Stimulated activated CD4-positive, alpha-beta T cell treated with anti-CD3 and anti-CD28 coated beads, Interleukin-15, amount 100 ng/mL, for 48 hours (primary cell): ENCODE measurements at regions not wholly inside any gene's neighbourhood (a gene's known extent, or its start where the extent isn't known, plus 50 kb on each side); places are given as distances from the start of the nearest gene placed in this dataset.
"Not testable (repeated sequence)": the region's sequence is repeated elsewhere in the genome, so short reads cannot be mapped to it uniquely, and the experiment has no call there.

Experiments used
- DNase-seq, 2 donors: peaks; one replicate each; pipeline ENCODE4 v3.0.0-alpha.2; 2020; ENCODE audit warnings: low read depth in 2 of 2

DNA sequence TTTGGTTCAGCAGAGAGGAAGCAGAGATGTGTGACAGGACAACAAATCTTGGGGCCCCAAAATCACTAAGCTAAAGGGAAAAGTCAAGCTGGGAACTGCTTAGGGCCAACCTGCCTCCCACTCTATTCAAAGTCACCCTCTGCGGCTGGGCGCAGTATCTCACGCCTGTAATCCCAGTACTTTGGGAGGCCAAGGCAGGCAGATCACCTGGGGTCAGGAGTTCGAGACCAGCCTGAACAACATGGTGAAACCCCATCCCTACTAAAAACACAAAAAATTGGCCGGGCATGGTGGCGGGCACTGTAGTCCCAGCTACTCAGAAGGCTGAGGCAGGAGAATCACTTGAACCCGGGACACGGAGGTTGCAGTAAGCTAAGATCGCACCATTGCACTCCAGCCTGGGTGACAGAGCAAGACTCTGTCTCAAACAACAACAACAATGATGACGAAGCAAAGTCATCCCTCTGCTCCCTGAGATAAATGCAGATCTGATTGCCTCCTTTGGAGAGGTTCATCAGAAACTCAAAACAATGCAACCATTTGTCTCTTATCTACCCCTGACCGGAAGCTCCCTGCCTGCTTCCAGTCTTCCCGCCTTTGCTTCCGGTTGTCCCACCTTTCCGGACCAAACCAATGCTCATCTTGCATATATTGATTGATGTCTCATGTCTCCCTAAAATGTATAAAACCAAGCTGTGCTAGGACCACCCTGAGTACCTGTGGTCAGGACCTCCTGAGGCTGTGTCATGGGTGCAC, 136.4 kb upstream of the AFDN start:
- DNase-seq: not testable (repeated sequence)

DNA sequence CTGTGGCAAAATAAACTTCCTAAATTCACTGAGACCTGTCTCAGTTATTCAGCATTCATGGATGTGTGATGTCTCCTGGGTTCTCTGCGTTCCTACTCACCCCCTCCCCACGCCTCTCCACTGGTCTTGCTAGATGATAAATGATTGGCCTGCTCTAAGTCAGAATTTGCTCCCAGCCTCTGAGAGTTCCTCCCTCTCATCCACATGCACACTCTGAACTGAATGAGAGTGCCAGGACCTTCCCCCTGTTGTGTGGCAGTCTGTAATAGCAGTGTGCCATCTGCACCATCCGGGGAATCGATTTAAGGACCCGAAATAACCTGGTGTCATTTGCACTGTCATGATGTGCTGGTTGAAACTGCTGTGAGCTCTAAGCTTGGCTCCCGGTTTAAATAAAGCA, 135.8 kb upstream of the AFDN start:
- no peak for DNase-seq

DNA sequence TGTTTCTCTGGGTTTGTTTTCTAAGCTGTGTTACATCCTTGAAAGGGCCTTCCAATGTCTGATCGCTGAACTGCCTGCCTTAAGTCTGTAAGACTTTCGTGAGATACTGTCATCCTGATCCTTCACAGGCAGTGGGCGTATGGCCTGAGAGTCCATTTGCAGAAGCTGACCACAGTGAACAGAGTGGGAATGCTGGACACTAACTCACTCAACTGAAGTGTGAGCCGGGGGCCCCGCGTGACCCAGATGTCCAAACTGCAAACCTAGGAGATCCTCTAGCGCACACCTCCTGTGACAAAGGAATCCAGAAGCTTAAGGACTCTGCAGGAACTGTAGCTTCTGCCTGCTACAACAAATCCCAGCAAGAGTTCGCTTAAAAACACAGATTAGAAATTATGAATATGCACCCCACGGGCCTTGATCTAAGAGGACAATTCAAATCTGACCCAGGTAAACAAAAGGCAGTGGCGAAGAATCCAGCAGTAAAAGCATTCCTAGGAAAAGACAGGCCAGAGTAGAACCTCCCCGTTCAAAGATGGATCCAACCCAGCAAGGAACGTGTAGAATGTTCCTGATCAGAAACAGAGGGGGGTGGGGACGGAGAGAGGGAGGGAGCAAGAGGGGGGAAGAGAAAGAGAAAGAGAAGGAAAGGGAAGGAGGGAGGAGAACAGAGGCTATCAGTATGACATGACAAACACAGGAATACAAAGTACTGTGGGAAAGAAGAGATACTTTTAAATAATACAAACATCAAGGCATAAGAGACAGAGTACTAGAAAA, 135.0 kb upstream of the AFDN start:
- no peak for DNase-seq

DNA sequence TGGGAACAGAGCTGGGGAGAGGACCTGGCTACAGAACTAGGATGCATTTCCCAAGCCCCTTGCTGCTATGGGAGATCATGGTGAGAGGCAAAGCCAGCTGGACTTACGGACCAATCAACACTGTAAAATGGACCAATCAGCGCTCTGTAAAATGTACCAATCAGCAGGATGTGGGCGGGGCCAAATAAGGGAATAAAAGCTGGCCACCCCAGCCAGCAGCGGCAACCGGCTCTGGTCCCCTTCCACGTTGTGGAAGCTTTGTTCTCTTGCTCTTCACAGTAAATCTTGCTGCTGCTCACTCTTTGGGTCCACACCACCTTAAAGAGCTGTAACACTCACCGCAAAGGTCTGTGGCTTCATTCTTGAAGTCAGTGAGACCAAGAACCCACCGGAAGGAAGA, 133.2 kb upstream of the AFDN start:
- DNase-seq: not testable (repeated sequence)

DNA sequence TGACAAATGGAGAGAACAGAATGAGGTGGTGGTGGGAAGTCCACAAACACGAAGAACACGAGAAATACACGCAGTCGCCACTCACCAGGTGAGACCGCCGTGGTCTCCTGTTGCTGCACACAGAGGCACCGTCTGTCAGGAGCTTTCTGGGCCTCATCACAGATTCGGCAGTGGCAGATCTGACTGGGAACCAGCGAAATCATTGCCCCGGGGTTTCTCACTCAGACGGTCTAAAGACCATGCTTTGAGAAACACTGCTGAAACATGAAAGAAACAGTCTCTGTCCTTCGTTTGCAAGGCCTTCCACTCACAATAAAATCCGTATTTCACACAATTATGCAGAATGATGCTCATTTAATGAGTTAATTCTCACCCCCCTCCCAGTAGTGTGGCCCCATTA, 130.9 kb upstream of the AFDN start:
- no peak for DNase-seq

DNA sequence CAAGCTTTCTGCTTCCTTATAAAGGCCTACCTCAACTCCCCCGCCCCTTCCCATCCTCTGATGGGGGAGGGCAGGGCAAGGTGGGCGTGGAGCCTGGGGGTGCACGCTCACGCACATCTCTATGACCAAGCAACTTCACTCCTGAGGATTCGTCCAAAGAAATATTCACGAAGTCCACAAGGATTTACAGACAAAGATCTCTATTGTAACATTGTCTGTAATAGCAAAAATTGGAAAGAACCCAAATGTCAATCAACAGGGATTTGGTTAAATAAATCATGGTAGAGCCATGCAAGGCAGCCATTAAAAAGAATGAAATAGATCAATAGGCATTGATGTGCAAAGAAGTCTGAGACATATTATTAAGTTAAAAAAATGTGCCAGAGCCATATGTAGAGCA, 130.4 kb upstream of the AFDN start:
- no peak for DNase-seq

DNA sequence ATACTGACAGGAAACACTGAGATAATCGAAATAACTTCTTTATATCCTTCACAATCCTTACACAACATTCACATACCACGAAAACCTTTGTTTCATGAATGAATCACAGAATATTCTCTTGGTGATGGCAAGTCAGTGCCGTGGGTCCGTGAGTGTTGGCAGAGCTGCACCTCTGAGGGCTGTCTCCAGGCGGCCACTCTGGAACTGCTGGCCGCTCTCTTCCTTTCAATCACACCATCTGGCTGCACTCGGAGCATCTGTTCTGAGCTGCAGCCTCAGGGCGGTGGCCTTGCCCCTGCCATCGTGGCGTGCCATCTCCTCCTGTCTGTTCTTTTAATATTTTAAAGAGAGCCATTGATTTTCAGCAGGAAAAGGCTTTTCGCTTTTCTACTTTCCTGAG, 129.4 kb upstream of the AFDN start:
- DNase-seq: no peak

DNA sequence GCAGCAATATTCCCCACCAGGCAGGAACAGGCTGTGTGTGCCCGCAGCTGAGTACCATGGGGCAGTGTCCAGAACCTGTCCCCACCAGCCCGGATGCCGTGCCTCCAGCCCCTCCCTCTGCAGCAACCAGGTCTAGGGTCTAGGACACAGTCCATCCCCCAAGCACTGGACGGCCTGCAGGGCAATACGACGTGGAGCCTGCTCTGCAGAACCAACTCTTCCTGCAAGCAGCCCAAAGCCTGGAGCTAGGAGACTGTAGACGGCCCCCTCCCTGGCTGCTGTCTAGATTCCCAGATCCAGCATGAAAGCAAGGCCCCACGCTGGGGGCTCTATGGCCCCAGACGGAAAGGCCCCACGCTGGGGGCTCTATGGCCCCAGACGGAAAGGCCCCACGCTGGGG, 128.2 kb upstream of the AFDN start:
- DNase-seq: no peak

DNA sequence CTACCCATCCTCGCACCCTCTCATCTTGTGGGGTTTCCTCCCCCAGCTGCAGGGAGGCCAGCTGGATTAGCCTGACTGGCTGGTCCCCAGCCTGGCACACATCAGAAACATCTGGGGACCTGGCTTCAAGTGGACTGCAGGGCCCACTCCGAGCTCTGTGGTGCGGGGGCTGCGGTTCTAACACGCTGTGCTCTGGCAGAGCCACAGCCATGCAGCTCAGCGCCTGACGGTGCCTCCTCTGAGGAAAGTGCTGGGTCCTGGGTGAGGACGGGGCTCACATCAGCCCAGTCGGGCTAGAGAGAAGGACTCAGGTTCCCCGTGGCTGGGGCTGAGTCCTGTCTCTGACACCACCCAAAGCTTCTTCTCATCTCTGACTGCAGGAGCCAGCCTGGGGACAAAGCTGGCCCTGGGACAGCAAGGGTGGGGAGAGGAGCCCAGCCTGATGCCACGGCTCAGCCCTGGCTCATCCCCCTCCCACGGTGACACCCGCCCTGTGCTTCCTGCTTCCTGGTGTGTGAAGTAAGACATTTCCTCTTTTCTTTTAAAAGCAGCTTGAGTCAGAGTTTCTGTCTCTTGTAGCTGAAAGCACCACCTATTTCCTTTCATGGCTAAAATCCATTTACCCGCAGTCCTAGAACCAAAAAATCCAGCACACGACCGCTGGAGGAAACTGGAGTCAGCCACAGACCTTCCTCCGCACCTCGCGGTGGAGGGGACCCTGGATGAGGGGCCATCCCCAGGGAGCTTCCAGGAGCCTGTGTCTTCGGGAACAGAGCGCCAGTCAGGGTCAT, 127.4 kb upstream of the AFDN start:
- DNase-seq: peak; percentile 40 to 43

DNA sequence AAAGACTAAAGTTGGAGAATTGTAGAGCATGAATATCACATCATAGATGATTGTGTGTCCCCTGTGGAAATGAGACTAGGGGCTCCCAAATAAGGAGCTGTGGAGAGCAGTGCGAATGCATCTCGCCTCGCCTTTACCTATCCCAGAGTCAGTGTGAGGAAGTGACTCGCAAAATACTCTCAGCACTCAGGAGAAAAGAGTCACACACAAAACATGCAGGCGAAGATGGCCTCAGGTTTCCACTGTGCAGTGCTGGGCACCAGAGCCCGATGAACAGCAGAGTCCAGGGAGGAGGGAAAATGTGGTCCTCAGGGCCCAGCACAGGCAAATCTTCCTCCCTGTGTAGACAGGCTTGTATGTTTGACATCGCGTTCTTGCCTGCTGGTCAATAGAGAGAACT, 126.5 kb upstream of the AFDN start:
- DNase-seq: no peak

DNA sequence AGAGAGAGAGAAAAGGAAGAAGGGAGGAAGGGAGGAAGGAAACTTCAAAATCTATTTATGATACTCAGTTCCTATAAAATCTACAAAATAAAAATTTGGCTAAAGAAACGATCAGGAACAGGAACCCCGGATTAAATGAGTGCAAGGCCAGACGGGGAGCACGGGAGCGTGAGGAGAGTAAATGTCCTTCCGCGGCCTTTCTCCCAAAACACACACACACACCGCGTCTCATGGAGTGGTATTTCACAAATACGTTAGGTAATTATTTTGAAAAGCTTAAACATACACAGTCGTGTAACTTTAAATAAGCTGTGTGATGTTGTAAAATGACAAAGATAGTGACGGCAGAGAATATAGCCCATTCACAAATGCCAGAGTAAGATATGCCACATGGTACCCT, 125.7 kb upstream of the AFDN start:
- no peak for DNase-seq

DNA sequence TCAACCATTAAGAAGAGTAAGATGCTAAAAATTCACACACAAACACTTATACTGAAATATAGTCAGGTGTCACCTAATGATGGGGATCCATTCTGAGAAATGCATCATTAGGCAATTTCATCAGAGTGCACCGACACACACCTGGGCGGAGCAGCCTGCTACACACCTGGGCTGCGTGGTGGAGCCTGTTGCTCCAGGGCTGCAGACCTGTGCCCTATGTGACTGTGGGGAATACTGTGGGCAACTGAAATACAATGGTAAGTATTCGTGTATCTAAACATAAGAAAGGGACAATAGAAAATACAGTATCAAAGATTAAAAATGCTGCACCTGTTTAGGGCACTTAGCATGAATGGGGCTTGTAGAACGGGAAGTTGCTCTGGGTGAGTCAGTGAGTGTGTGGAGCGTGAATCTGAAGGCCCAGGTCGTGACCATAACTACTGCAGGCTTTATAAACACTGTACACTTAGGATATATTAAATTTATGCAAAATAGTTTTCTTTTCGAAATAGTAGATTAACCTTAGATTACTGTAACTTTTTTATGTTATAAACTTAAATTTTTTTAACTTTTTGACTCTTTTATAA, 124.4 kb upstream of the AFDN start:
- DNase-seq: no peak

DNA sequence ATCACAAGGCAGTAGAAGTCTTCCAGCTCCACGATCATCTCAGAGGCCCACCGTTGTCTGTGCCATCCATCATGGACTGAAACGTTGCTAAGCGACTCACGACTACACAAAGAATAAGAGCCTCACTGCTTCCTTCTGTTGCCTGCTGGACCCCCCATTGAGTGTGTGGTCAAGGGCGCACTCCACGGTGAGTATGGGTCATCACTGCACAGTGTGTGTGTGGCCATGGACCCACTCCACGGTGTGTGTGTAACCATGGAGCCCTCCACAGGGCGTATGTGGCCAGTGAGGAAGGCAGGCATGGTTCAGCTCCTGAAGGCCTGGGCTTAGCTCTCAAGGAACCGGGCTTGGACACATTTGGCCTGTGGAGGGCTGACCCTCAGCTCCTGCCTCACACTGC, 123.4 kb upstream of the AFDN start:
- DNase-seq: no peak

DNA sequence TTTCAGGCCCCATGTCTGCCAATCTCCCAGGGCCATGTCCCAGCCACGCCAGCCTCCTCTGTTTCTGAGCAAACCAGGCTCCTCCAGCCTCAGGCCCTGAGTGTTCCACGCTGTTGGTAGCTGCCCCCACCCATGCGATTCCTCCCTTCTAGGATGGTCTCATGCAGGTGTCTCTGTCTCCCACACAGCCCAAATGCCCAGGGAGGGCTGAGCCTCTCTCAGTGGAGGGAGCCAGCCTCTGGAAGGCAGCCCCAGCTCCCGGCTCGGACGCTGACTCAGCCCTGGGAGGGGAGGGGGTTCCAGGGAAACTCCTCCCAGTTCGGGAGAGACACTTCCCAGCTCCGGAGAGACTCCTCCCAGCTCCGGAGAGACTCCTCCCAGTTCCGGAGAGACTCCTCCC, 122.9 kb upstream of the AFDN start:
- DNase-seq: no peak

DNA sequence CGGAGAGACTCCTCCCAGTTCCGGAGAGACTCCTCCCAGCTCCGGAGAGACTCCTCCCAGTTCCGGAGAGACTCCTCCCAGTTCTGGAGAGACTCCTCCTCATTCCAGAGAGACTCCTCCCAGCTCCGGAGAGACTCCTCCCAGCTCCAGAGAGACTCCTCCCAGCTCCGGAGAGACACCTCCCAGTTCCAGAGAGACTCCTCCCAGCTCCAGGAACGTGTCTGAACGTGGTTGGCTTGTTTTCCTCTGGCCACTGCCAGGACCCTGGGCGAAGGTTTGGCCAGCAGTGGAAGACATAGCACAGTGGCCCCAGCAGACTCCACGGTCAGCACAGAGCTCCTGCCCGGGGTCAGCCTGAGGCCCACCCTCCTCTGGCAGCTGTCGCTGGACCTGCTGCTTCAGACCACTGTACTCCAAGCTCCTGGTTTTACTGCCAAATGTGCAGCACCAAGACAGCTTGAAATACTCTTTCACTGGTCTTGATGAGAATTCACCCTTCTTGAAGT, 122.3 kb upstream of the AFDN start:
- no peak for DNase-seq

DNA sequence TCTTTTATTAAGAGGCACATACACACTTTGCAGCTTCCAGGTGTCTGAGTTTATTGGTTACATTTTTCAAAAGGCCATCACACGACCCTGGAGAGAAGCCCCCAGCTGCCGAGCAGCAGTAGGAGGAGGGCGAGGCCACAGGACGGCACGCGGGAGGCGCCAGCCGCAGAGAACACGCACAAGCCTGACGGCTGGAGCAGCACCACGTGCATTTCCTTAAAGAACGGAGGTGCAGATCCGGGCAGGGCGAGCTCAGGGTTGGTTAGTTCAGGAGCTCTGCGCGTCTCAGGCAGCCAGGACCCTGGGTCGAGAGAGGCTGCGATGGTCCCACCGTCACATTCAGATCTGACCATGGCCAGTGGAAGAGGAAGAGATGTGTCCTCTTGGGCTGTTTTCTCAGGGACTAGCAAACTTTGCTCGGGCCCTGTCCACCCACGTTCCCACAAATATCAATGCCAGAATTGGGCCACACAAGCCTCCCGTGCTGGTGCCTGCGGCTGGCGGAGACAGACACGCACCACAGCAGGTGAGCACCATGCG, 121.4 kb upstream of the AFDN start:
- DNase-seq: no peak

DNA sequence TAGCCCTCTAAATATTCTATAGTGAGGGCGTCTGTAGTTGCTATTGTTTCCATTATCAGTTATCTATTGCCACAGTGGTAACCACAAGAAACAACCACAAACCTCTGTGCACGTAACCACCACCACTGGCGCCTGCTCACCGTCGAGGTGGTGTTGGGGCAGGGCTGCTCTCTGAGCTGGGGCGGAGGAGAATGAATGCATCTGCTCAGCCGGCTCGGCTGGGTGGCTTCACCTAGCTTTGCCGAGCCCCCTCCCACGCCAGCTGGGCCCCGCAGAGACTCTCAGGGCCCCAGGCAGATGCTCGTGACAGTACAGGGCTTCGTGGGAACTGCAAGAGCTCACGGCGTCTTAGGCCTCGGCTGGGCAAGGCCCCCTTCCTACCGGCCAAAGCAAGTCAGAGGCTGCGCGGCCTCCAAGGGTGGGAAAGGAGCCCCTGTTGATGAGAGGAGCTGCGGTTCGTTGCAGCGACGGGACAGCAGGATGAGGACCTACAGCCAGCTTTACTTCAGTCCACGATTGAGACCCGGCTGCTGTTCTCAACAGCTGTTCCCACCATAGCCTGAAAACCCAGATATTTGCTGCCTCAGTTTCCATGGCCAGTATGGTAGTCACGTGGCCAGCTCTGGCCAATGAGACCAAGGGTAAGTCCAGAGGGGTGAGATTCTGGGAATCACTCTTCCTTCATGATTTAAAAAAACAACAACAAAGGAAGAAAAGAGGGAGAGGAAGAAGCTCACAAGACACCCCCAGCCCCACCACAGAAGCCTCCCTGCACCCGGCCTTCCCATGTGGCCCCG, 120.2 kb upstream of the AFDN start:
- DNase-seq: peak; percentile 49 to 52

DNA sequence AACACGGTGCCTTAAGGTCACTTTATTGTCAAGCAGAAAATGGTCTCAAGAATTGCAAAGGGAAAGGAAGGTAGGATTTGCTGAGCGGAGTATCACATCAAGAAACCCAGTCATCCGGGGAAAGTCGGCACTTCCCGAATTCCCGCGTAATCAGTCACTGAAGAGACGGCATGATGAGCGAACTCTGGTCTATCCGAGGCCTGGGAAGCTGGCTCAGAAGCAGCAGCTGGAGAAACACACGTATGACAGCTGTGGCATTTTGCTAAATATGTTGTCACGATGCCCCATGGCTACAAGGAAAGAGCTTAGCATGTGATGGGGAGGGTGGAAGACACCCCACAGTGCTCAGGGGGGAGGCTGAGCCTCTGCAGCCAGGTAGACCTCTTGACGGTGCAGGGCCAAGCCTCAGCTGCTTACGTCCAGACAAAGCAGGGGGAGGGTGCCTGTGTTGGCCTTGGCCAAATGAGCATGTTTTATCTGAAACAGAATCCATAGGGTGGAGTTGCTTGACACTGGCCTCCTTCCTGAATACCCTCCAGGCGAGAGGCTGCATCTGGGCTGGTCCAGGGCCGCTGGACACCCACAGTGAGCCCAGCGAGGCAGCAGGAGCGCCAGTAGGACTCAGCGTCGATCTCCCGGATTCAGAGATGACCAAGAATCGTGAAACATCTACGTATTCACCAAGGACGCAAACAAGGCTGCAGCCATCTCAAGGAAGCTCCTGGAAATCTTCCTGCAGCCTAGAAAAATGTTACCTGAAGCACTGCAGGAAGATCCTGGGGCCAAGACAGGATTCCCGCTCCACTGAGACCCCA, 118.8 kb upstream of the AFDN start:
- no peak for DNase-seq

DNA sequence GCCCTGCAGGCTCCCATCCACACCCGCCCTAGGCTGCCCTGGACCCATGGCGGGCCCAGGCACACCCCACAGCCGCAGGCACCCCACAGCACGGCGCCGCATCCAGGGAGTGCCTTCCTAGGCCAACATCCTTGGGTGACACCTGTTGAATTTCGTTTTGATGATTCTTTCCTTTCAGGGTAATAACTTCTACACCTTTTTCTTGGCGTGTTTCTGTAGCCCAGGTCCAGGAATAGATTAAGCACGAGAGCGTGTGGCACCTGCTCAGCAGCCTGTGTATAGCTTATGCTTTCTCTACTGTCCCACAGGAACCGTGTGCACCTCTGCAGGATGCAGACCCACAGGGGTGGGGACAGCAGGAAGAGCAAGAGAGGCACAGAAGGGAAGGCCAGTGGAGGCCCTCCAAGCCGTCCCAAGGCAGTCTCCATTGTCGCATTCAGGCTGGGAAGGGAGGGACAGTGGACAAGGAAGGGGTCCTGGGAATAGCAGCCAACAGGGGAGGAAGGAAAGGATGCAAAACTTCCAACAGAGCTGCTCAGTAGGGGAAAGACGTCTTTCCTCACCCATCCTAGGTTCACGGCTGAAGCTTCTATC, 118.1 kb upstream of the AFDN start:
- DNase-seq: no peak

DNA sequence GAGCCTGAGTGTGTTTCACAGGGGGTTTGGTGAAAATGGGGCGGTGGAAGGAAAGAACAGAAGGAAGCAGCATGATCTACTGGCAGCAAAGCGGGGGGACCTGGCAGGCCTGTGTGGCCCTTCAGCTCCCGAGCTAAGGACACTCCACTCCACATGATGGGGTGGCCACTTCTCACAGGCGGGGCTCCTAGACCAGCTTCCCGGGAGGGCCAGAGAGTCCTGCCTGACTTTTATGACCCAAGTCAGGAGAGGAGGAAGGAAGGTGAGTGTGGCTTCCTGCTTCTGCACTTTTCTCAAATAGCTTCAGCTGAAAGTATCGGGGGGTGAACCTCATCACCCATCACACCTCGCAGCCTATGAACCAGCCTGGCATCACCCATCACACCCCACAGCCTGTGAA, 117.5 kb upstream of the AFDN start:
- no peak for DNase-seq
